ENCODE measurements at regions not wholly inside any gene's neighbourhood (a gene's known extent, or its start where the extent isn't known, plus 50 kb on each side); places are given as distances from the start of the nearest gene placed in this dataset.

GRCh38 chr2:158046121-158046880 is 55.4 kb upstream of the UPP2 start:
- no peak for TF ChIP-seq CTCF (IDR thresholded peaks at IDR 0.05 in 2 of 3, conservative IDR thresholded peaks at IDR 0.05 in 1 of 3; ENCODE audit: borderline replicate concordance in 1 of 3, insufficient read depth in 1 of 3, low read depth in 2 of 3, low read length in 2 of 3)
- TF ChIP-seq POLR2A (IDR thresholded peaks at IDR 0.05; ENCODE audit: borderline replicate concordance, extremely low read depth, insufficient read depth, insufficient read length), result no peak
- no peak for TF ChIP-seq POLR2AphosphoS5 (IDR thresholded peaks at IDR 0.05; ENCODE audit: low read depth, low read length)
- TF ChIP-seq TCF7L2 (IDR thresholded peaks at IDR 0.05; ENCODE audit: borderline replicate concordance, extremely low read depth, insufficient read depth, insufficient read length), result no peak
- TF ChIP-seq ZBTB33 (IDR thresholded peaks at IDR 0.05; ENCODE audit: extremely low read depth, insufficient replicate concordance, low read length), result no peak
- TF ChIP-seq RAD21 (IDR thresholded peaks at IDR 0.05; ENCODE audit: low read depth), result no peak
- TF ChIP-seq ZNF274 (IDR thresholded peaks at IDR 0.05; ENCODE audit: low read depth, low read length), result no peak
- TF ChIP-seq ZFX (IDR thresholded peaks at IDR 0.05), result no peak
- TF ChIP-seq MAX (IDR thresholded peaks at IDR 0.05), result no peak
